Stimulated activated CD4-positive, alpha-beta T cell treated with anti-CD3 and anti-CD28 coated beads, Interleukin-4, amount 100 ng/mL, for 24 hours (primary cell): ENCODE measurements at regions not wholly inside any gene's neighbourhood (a gene's known extent, or its start where the extent isn't known, plus 50 kb on each side); places are given as distances from the start of the nearest gene placed in this dataset.
"Not testable (repeated sequence)": the region's sequence is repeated elsewhere in the genome, so short reads cannot be mapped to it uniquely, and the experiment has no call there.

Experiments used
- DNase-seq: peaks from one replicate; pipeline ENCODE4 v3.0.0-alpha.2; 2020

DNA sequence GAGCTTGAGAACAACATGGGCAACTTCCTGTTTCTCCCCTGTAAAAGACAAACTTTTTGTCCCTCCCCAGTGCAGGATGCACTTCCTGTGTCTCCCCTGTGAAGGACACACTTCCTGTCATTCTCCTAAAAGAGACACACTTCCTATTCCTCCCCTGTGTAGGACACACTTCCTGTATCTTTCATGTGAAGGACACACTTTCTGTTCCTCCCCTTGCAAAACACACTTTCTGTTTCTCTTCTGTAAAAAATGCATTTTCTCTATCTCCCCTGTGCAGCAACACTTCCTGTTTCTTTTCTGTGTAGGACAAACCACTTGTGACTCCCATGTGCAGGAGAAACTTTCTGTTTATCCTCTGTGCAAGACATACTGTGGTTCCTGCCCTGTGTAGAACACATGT is 488.6 kb upstream of the USP9Y start:
- no peak for DNase-seq

DNA sequence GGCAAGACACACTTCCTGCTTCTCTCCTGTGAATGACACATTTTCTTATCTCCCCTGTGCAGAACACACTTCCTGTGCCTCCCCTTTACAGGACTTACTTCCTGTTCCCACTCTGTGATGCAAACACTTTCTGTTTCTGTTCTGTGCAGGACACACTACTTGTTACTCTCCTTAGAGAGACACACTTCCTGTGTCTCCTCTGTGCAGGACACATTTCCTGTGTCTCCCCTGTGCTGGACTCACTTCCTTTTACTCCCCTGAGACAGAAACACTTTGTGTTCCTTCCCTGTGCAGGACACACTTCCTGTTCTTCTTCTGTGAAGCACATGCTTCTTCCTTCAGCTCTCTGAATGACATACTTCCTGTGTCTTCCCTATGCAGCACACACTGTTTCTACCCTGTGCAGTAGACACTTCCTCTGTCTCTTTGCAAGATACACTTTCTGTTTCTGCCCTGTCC is 485.4 kb upstream of the USP9Y start:
- no peak for DNase-seq

DNA sequence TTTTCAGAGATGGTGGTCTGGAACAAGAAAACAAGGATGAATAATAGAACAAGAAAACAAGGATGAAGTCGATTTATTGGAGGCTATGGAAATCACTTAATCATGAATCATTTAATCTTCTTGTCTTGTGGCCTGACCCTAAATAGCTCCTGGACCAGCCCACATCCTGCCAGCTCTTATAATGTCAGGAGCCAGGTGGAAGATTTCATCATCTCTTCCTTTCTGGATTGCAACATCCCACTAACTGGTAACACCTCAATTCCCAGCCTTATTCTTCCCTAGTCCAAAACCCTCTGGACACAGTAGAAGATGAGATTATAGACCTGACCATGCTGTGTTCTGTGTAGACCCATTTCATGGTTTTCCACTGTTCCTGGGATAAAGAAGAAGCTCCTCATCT is 470.1 kb upstream of the USP9Y start:
- DNase-seq = no peak

DNA sequence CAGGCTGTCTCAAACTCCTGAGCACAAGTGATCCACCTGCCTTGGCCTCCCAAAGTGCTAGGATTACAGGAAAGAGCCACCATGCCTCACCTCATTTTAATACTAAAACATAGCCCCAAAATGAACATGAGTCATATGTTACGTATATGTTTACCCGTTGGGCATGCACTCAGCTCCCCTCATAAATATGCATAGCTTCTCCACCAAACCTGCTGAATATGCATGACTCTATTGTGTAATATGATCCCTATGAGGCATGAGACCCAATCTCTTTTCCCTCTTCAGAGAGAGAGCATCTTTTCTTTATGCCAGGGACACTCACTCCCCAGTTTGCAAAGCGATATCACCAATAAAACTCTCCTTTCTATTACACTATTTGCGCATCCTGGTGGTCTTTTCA is 464.6 kb upstream of the USP9Y start:
- DNase-seq = no peak

DNA sequence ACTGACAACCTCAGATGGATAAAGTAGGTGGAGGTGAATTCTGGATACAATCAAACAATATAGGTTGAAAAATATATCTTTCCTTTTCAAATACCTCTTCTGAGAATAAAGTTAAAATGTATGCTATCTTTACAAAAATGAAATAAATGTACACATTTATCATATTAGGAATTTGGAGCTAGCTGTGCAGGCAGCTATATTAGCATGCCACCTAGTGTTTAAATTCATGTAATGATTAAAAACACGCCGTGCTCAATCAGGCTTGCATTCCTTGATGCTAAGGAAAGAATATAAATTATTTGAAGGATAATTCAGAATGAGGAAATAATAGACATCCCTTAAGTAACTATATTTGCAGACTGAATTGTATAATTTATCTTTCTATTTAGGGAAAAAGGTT is 460.7 kb upstream of the USP9Y start:
- not testable (repeated sequence) for DNase-seq

DNA sequence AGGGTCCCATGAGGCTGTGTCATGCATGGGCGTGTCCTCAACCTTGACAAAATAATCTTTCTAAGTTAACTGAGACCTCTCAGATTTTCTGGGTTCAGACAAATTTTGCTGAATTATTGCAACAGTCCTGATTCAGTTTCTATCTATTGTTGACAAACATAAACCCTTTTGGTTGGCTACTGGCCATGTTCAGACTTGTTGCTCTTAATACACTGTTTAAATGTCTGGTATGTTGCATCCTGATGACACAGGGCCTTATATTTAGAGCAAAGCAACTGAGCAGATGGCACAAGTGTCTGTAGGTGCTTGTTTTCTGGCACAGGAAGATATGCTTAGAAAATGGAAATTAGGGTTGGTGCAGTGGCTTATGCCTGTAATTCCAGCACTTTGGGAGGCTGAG is 456.9 kb upstream of the USP9Y start:
- DNase-seq = no peak

DNA sequence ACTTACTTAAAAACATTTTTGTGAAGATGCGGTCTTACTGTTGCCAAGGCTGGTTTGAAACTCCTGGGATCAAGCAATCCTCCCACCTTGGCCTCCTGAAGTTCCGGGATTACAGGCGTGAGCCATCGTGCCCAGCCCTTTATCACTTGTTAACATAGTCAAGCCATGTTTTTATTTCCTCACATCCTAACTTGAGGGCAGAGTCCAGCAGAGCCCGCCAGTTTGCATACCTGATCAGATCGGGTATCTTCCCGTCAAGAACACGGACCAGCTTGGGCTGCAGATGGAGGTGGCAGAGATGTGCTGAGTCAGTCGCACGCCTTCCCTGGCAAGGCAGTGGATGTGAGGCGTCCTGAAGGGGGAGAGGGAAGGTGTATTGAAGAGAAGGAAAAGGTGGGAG is 447.3 kb upstream of the USP9Y start:
- no peak for DNase-seq

DNA sequence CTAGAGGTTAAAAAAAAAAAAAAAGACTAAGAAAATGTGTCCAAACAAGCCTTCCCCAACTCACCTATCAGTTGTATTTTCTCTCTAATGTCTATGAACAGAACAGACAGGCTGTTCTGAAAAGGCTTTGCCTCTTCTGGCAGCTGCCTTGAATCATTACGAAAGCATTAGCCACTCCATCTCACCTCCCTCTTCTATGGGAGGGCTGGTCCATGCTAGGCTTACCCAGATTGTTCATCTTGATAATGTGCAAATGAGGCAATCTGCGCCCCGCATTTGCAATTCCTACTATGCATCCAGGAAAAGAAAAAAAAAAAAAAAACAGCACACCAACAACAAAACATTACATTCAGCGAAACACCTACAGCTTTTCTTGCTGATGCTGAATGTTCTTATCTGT is 429.9 kb upstream of the USP9Y start:
- DNase-seq = no peak

DNA sequence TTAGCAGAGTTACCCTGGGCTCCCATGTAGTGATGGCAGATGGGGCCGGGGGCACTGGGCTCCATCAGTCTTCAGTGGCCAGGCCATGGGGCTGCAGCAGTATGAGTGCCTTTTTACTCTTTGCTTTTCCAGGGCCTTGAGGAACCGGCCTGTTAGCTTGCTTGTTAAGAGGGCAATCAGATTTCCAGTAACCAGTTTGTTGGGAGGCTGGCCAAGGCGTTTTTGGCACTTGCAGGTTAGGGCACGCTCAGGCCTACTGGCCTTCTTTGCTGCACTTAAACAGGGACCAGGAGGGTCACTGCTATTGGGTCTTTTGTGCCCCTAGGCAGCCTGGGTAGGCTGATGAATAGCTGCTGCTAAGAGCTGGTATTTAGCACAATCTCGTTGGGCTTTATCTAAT is 415.4 kb upstream of the USP9Y start:
- DNase-seq = no peak

DNA sequence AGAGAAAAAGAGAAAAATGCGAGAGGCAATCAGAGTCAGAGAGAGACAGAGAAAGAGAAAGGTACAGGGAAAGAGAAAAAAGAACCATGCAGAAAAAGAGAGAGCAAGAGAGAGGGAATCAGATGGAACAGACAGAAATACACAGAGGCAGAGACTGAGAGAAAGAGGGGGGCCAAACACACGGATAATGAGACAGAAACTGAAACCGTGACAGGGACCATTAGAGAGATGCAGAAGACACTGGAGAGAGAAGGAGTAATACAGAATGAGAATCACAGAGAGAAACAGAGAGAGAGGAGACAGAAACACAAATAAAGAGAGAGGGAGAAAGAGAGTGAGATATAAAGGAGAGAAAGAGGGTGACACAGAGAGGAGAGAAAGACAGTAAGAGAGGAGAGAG is 412.1 kb upstream of the USP9Y start:
- no peak for DNase-seq

DNA sequence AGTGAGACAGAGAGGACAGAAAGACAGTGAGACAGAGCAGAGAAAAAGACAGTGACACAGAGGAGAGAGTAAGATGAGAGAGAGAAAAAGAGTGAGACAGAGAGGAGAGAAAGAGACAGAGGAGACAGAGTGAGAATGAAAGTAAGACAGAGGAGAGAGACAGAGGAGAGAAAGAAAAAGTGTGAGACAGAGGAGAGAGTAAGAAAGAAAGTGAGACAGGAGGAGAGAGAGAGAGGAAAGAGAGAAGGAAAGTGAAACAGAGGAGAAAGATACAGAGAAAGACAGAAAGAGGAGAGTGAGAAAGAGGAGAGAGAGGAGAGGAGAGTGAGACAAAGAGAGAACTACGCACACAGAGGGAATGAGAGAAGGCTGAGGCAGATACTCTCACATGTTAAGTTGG is 411.6 kb upstream of the USP9Y start:
- no peak for DNase-seq

DNA sequence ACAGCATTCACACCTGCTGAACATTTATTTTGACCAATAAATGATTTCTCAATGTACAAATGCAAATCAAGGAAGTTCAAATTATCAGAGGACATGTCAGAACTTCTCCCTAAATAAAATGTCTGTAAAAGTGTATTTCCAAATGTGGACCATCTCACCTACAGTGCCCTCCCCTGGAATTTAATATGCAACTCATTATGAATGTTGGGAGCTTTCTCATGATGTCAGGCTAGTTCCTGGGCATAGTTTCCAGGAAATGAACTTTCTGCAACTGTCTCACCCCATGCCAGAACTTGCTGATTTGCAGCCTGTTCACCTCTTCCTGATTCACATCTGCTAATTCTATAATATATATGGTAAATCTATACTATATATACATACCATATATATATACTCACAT is 408.5 kb upstream of the USP9Y start:
- no peak for DNase-seq

DNA sequence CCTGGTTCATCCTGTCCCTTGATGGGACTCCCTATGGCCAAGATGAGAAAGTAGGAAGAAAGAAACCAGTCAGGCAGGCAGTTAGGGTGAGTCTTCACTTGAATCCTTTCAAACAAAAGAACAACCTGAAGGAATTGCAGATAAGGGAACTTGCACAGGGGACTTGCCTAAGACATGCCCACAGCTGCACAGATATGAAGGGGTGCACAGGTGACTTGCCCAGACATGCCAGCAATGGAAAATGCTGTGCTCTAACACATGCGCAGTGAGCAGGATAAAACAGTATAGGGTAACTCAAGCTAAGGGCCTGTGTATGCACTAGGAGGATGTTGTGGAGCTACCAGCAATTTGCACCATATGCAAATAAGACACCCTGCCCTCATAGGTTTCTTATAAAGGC is 404.6 kb upstream of the USP9Y start:
- DNase-seq = no peak

DNA sequence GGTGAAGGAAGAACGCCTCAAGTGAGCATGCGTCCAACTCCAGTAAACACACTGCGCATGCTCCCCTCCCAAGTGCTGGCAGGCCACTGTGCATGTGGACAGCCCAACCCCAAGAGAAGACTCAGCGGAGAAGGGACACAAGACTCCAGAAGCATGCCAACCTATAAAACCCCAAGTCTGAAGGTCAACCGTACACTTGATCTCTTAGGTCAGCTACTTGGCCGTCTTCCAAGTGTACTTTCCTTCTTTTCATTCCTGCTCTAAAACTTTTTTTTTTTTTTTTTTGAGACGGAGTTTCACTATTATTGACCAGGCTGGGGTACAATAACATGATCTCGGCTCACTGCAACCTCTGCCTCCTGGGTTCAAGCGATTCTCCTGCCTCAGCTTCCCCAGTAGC is 401.2 kb upstream of the USP9Y start:
- not testable (repeated sequence) for DNase-seq

DNA sequence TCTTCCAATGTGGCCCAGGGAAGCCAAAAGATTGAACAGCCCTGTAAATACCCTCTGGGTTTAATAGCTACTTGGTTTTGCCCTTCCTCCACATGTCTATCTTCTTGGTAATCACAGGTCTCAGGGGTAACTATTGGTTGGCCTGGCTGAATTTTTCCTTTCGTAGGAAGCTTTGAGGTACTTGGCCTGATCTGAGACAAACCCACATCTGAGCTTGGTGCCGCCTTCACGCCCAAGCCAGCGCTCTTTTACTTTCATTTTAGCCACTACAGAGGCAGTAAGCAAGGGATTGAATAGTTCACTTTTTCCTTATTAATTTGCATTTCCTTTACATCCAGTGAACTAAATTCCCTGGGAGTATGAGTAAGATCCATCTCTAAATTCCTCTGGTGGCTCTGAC is 397.6 kb upstream of the USP9Y start:
- no peak for DNase-seq

DNA sequence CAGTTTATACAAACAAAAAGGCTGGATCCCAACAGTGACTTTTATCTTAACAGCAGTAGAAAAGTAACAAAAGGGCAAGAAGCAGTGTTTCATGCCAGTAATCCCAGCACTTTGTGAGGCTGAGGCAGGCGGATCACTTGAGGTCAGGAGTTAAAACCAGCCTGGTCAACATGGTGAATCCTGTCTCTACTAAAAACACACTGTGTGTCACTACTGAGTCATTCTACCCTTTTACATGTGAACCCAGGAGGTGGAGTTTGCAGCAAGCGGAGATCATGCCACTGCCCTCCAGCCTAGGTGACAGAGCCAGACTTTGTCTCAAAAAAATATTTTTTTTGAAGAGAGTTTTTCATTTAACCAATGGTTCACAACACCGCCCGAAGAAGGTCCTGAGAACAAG is 395.6 kb upstream of the USP9Y start:
- no peak for DNase-seq

DNA sequence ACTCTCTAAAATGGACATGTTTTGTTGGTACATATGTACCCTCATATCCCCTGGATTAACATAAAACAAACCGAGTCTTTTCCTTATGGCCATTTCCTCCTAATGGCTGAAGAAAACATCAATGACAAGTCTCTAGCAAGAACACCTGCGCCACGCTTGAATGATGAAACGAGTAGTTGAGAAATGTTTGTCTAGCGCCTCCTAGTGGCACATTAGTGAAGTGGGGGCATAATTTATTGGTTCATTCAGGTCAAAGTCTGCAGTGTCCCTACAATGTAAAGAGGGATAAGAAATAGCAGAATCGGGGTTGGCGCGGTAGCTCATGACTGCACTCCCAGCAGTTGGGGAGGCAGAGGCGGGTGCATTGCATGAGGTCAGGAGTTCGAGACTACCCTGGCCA is 391.8 kb upstream of the USP9Y start:
- peak; percentile 4 for DNase-seq

DNA sequence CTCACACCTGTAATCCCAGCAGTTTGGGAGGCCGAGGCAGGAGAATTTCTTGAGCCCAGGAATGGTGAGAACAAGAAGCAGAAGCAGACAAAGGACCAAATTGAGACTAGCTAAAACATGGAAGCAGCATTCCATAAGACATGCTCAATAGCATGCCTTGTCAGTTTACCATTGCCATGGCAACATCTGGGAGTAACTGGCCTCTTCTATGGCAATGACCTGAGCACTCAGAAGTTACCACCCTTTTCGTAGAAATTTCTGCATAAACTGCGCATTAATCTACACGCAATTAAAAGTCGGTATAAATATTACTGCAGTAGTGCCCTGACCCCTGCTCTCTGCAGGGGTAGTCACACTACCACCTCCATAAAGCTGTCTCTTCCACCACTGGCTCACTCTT is 390.2 kb upstream of the USP9Y start:
- no peak for DNase-seq

DNA sequence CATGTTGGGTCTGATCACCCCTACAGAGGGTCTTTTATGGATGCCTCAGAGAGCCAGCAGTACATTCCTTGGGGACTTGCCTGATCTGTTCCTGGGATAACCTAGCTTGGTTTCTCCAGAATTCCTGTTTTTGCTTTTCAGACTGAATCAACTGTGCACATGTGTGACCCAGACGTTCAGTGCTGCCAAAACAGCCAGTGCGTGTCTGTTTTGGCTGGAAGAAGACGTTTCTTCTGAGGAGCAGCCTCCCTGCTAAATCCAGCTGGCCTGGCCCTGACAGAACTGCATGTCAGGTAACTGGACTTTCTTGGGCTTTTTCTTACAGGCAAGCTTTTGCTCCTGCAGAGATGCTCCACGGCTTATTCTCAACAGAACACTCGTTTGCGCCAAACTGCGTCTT is 373.3 kb upstream of the USP9Y start:
- no peak for DNase-seq

DNA sequence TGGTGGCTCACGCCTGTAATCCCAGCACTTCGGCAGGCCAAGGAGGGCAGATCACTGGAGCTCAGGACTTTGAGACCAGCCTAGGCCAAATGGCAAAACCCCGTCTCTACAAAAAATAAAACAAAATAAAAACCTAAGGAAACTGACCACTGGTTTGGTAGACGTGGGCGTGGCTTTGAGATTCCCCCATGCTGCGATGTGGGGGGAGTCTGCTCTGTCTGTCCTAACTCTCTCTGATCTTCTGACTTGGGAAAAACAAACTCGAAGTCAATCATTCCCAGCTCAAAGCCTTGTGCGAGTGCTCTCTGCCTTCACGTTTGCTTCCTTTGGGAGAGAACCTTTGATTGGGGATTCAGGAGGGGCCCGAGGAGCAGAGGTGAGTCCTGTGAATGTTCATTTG is 369.1 kb upstream of the USP9Y start:
- DNase-seq = not testable (repeated sequence)

DNA sequence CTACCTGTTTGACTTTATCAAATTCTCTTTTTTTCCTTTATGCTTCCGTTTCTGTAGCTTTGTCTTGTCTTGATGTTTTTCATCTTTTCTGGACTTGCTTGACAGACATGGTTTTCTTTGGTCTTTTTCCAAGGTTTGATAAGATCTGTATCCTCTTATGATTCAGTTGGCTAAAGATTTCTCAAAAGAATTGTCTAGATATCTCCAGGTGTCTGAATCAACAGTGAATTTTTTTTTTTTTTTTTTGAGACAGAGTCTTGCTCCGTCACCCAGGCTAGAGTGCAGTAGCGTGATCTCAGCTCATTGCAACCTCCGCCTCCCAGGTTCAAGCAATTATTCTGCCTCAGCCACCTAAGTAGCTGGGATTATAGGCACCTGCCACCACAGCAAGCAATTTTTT is 357.8 kb upstream of the USP9Y start:
- DNase-seq = no peak

DNA sequence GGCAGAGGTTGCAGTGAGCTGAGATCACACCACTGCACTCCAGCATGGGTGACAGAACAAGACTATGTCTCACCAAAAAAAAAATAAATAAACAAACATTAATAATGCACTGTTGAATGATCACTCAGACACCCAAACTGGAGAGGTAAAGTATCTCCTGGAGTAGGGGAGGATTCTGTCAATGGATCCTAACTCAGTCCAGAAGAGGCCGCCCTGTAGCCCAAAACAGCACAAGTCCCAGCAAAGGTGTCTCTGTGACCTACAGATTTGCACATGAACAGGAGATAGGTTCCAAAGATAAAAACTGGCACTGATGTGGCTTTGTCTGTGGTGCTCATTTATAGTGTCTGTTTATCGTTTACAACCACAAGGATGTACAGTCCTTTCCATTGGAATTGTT is 352.9 kb upstream of the USP9Y start:
- DNase-seq = no peak

DNA sequence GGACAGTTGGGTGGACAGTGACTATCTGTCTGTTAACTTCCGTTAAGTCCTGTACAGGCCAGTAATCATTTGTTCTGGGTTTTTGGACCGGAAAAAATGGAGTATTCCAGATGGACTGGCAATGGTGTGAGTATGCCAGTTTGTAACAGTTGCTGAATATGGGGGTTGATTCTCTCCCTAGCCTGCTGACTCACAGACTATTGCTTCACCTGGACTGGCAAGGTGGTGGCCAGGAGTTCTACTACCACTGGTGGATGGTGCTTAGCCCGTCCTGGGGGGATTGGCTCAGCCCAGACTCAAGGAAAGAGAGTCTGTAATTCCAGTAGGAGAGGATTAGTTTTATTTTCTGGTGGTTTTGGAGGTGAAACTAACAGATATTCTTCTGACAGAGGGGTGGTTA is 343.8 kb upstream of the USP9Y start:
- DNase-seq = no peak

DNA sequence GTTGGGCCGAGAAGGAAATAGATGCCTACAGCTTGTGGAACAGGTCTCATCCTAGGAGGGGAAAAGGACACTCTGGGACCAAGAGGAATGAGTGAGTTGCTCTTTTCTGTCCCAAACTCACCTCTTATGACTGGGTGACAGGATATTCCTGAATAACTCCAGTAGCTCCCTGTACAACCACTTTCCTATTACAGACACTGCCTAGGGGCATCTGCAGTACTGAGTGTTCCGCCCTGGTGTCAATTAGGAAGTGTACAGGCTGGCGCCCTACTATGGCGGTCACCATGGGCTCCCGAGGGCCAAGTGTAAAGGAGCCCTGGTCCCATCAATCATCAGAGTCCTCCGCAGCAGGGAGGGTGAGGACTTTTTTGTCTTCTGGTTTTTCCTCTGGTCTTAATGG is 343.4 kb upstream of the USP9Y start:
- DNase-seq = no peak

DNA sequence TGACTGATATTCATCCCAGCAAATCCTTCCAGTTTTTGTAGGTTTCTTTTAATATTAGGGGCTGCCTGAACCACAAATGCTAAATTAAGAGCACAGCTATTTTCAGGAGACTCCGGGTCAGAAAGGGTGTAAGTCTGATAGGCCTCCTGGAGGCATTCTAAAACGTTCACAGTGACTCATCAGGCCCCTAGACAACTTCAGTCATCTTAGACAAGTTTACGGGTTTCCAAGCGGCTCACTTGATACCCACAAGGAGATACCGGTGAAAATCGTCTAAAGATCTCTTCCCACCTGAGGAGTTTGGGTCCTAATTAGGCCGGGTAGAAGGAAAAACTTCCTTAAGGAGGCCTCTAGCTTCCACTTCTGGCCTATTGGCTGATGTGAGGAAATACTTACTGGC is 342.7 kb upstream of the USP9Y start:
- no peak for DNase-seq

DNA sequence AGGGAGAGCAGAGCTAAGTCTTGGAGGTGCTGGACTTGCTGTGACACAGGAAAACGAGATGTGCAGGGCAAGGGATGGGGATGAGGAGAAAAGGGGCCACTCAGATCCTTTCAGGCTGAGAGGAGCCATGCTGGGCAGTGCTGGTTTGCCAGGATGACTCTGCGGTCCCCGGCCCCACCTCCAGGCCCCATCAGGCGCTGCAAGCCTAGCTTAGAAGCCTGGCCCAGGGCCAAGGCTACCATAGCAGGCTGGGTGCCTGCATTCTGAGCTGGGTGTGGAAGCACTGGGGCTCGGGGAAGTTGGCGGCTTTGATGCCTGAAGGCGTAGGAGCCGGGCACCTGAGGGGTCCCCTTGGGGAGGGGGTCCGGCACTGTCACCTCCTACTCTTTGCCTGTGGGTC is 341.2 kb upstream of the USP9Y start:
- DNase-seq = no peak
